ENCODE measurements at regions not wholly inside any gene's neighbourhood (a gene's known extent, or its start where the extent isn't known, plus 50 kb on each side); places are given as distances from the start of the nearest gene placed in this dataset.

DNA sequence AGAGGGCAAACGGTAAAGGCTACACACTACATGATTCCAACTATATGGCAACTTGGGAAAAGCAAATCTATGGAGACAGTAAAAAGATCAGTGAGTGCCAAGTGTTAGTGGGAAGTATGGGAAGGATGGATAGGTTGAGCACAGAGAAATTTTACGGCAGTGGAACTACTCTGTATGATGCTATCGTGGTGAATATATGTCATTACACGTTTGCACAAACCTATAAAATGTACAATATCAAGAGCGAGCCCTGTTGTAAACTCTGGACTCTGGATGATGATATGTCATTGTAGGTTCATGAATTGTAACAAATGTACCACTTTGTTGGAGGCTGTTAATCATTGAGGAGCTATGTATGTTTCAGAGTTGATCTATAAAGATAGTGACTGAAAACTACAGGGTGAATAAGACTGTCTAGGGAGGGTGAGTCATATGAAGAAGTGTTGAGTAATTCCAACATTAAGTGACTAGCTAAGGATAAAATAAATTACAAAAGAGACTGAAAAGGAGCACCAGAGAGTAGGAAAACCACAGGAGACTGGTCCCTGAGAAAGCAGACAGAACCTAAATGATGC is 349.2 kb upstream of the LMO3 start:
- Histone ChIP-seq H3K36me3 (replicated peaks in 1 of 2; ENCODE audit: control extremely low read depth in 1 of 2, control insufficient read depth in 1 of 2, extremely low read depth in 1 of 2, insufficient read depth in 2 of 2, low read length in 1 of 2) (no peaks in the 10 kb centered on the region), H3K4me2 (replicated peaks; ENCODE audit: low read depth, low read length, poor library complexity, severe bottlenecking) (no peak overlapping the region), H3K9ac (ENCODE audit: low read length) (no peak overlapping the region), H3K9me3 (ENCODE audit: control extremely low read depth in 1 of 3, control insufficient read depth in 2 of 3, insufficient read depth in 1 of 3, low read length in 2 of 3) (peaks cover 0 to 6% (median 0%) of the 10 kb centered on the region in 3 donors), H4K20me1 (ENCODE audit: control insufficient read depth, insufficient read depth, low read length, poor library complexity, severe bottlenecking) (no peaks in the 10 kb centered on the region), H3K4me1 (ENCODE audit: control insufficient read depth in 2 of 2, insufficient read depth in 2 of 2, low read length in 2 of 2) (no peaks in the 10 kb centered on the region), H3K79me2 (ENCODE audit: control insufficient read depth, insufficient read depth, low read length) (no peaks in the 10 kb centered on the region), H3K27me3 (replicated peaks in 1 of 4; ENCODE audit: control extremely low read depth in 1 of 4, control insufficient read depth in 3 of 4, insufficient read depth in 4 of 4, low read length in 3 of 4) (no peaks in the 10 kb centered on the region), H3K27ac (ENCODE audit: low read length in 2 of 2) (no peak overlapping the region), H2AFZ (ENCODE audit: insufficient read depth, low read depth, low read length, poor library complexity, severe bottlenecking) (no peak overlapping the region), H3K4me3 (ENCODE audit: control extremely low read depth in 1 of 5, extremely low read depth in 1 of 5, insufficient read depth in 1 of 5, low read depth in 2 of 5, low read length in 4 of 5) (no peak overlapping the region)
- Mint-ChIP-seq H3K4me1 (no peaks in the 10 kb centered on the region), H3K4me3 (no peak overlapping the region), H3K27ac (no peak overlapping the region), H3K9me3 (ENCODE audit: insufficient read depth) (peaks cover 1% of the 10 kb centered on the region), H3K27me3 (no peaks in the 10 kb centered on the region)
- intact Hi-C loops (cut with micrococcal nuclease): no loop called here
- CTCF ChIA-PET: no interaction called here
- WGBS (ENCODE audit: insufficient coverage): no CpG with 5 or more reads among the region's 5 CpGs
- TF ChIP-seq, protein P1, sequence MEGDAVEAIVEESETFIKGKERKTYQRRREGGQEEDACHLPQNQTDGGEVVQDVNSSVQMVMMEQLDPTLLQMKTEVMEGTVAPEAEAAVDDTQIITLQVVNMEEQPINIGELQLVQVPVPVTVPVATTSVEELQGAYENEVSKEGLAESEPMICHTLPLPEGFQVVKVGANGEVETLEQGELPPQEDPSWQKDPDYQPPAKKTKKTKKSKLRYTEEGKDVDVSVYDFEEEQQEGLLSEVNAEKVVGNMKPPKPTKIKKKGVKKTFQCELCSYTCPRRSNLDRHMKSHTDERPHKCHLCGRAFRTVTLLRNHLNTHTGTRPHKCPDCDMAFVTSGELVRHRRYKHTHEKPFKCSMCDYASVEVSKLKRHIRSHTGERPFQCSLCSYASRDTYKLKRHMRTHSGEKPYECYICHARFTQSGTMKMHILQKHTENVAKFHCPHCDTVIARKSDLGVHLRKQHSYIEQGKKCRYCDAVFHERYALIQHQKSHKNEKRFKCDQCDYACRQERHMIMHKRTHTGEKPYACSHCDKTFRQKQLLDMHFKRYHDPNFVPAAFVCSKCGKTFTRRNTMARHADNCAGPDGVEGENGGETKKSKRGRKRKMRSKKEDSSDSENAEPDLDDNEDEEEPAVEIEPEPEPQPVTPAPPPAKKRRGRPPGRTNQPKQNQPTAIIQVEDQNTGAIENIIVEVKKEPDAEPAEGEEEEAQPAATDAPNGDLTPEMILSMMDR (IDR thresholded peaks at IDR 0.05): no peak
- no peak for TF ChIP-seq EZH2 (IDR thresholded peaks at IDR 0.05; ENCODE audit: borderline replicate concordance, insufficient read depth, low read depth, low read length, poor library complexity, severe bottlenecking)
- DNase-seq (no peak), ATAC-seq (ENCODE audit: low read depth) (no peak)
- POLR2A ChIA-PET: no interaction called here

DNA sequence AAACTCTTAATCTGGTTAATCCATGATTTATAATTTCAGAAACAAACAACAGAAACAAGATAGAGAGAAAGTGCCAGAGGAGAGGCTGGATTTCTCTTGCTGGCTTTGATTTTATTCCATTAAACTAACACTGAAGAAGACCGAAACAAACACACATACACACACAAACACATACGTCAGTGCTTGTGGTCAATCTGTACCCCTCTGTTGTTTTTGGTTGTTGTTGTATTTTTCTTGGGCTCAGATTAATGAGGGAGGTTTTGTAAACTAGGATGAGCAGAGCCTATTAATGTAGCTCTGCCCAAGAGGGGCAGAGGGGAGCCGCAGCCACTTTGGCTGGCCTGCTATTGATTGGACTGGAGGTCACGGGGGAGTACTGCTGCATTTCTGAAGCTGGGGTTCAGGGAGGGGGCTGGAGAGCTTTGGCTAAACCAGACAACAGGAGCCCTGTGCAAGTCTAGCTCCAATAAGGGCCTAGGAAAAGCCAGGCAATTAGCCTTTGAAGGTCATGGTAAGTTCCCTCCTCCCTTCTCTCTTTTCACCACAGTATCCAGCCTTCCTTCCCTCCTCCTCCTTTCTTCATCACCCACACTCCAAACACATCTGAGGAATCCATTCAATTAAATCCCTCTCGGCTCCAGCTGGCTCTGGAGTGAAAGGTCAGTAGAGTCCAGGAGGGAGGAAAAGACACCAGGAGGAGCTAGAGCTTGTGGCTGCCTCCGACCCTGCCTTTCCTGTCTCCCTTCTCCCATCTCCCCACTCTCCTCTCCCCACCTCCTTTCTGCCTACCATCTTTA is 344.1 kb upstream of the LMO3 start:
- H3K4me3 ChIP-seq (ENCODE audit: control extremely low read depth in 1 of 5, extremely low read depth in 1 of 5, insufficient read depth in 1 of 5, low read depth in 2 of 5, low read length in 4 of 5): no peak overlapping the region

More for the DNA sequence above, 344.1 kb upstream of the LMO3 start:
- no peak for ATAC-seq (ENCODE audit: low read depth)
- no peaks in the 10 kb centered on the region for H4K20me1 ChIP-seq (ENCODE audit: control insufficient read depth, insufficient read depth, low read length, poor library complexity, severe bottlenecking)
- DNase-seq: no peak
- no peak overlapping the region for H3K27ac Mint-ChIP-seq
- H3K4me3 Mint-ChIP-seq: no peak overlapping the region
- H3K27me3 ChIP-seq (replicated peaks in 1 of 4; ENCODE audit: control extremely low read depth in 1 of 4, control insufficient read depth in 3 of 4, insufficient read depth in 4 of 4, low read length in 3 of 4): no peaks in the 10 kb centered on the region
- H3K9me3 Mint-ChIP-seq (ENCODE audit: insufficient read depth): peaks cover 1% of the 10 kb centered on the region
- no peak overlapping the region for H2AFZ ChIP-seq (ENCODE audit: insufficient read depth, low read depth, low read length, poor library complexity, severe bottlenecking)
- H3K79me2 ChIP-seq (ENCODE audit: control insufficient read depth, insufficient read depth, low read length): no peaks in the 10 kb centered on the region
- H3K27me3 Mint-ChIP-seq: no peaks in the 10 kb centered on the region
- H3K36me3 ChIP-seq (replicated peaks in 1 of 2; ENCODE audit: control extremely low read depth in 1 of 2, control insufficient read depth in 1 of 2, extremely low read depth in 1 of 2, insufficient read depth in 2 of 2, low read length in 1 of 2): no peaks in the 10 kb centered on the region
- H3K4me1 Mint-ChIP-seq: no peaks in the 10 kb centered on the region
- no peak for TF ChIP-seq EZH2 (IDR thresholded peaks at IDR 0.05; ENCODE audit: borderline replicate concordance, insufficient read depth, low read depth, low read length, poor library complexity, severe bottlenecking)
- TF ChIP-seq, protein P1 (IDR thresholded peaks at IDR 0.05): no peak
- H3K9me3 ChIP-seq (ENCODE audit: control extremely low read depth in 1 of 3, control insufficient read depth in 2 of 3, insufficient read depth in 1 of 3, low read length in 2 of 3): peaks cover 0 to 8% (median 0%) of the 10 kb centered on the region in 3 donors
- H3K4me1 ChIP-seq (ENCODE audit: control insufficient read depth in 2 of 2, insufficient read depth in 2 of 2, low read length in 2 of 2): no peaks in the 10 kb centered on the region
- no peak overlapping the region for H3K9ac ChIP-seq (ENCODE audit: low read length)
- H3K4me2 ChIP-seq (replicated peaks; ENCODE audit: low read depth, low read length, poor library complexity, severe bottlenecking): no peak overlapping the region
- H3K27ac ChIP-seq (ENCODE audit: low read length in 2 of 2): no peak overlapping the region
- ChIA-PET POLR2A (no interaction called here), CTCF (no interaction called here)
- 93% methylated on average over 3 of the region's 6 CpGs for WGBS (ENCODE audit: insufficient coverage)
- intact Hi-C loops (cut with micrococcal nuclease): no loop called here

All from B cell (primary cell).